Tibial artery (tissue), 4 donors: ENCODE measurements at regions not wholly inside any gene's neighbourhood (a gene's known extent, or its start where the extent isn't known, plus 50 kb on each side); places are given as distances from the start of the nearest gene placed in this dataset.
"Not testable (repeated sequence)": the region's sequence is repeated elsewhere in the genome, so short reads cannot be mapped to it uniquely, and the experiment has no call there.

ENCODE experiments used
- DNase-seq, 2 donors: peaks; one replicate each; pipeline ENCODE4 v3.0.0-alpha.2; 2019
- H3K27ac ChIP-seq, 2 donors: fragments of 200-600 bp; sonication (generic) in 1 of 2; 1 replicate in 1 of 2; 2 replicates in 1 of 2; pipeline ENCODE4 v1.5.1; 2018 to 2019; ENCODE audit warnings: mild to moderate bottlenecking in 1 of 2
- H3K27me3 ChIP-seq, 2 donors: fragments of 200-600 bp; sonication (generic) in 1 of 2; one replicate each; pipeline versions ENCODE4 v1.5.1 to v1.6.0; 2016 to 2019
- H3K36me3 ChIP-seq, 3 donors: fragments of 200-600 bp; sonication (generic) in 2 of 3; one replicate each; pipeline ENCODE4 v1.5.1; 2016 to 2019; ENCODE audit warnings: mild to moderate bottlenecking in 2 of 3
- H3K4me1 ChIP-seq, 4 donors: fragments of 200-600 bp; sonication (generic) in 2 of 4; 1 replicate in 3 of 4; 2 replicates in 1 of 4; pipeline ENCODE4 v1.5.1; 2016 to 2019
- H3K4me3 ChIP-seq, 2 donors: fragments of 200-600 bp; sonication (generic) in 1 of 2; 1 replicate in 1 of 2; 2 replicates in 1 of 2; pipeline ENCODE4 v1.5.1; 2018 to 2019; ENCODE audit warnings: mild to moderate bottlenecking in 2 of 2
- H3K9me3 ChIP-seq, 3 donors: fragments of 200-600 bp; sonication (generic) in 1 of 3; one replicate each; pipeline ENCODE4 v1.5.1; 2016 to 2019
- CTCF ChIP-seq, 2 experiments: fragments of 200-600 bp in 1 of 2; fragments of 450-650 bp in 1 of 2; IDR thresholded peaks; one replicate each; pipeline ENCODE4 v1.5.1; 2017 to 2019; ENCODE audit warnings: antibody characterized with exemption in 2 of 2, mild to moderate bottlenecking in 1 of 2, moderate library complexity in 1 of 2
- intact Hi-C: fragments of 100-400 bp; cut with DNase I; formaldehyde crosslinking; loops from one replicate; pipeline ENCODE4 v1.15.0; 2023; ENCODE audit warnings: low total_unique reads

- intact Hi-C loops, result no loop called here
- no peak for DNase-seq
- Histone ChIP-seq H3K9me3 (no peaks in the 10 kb centered on the region), H3K4me1 (no peaks in the 10 kb centered on the region), H3K36me3 (no peaks in the 10 kb centered on the region), H3K4me3 (no peak overlapping the region), H3K27me3 (no peaks in the 10 kb centered on the region), H3K27ac (no peak overlapping the region)
- TF ChIP-seq CTCF (IDR thresholded peaks at IDR 0.05), result no peak
Observed at GRCh38 chr3:153410517-153410916, 248.5 kb downstream of the RAP2B start.

- intact Hi-C loops, result no loop called here
- no peak for TF ChIP-seq CTCF (IDR thresholded peaks at IDR 0.05)
- H3K27ac ChIP-seq, result no peak overlapping the region
- peaks cover 2 to 20% (median 15%) of the 10 kb centered on the region in 3 donors for H3K9me3 ChIP-seq
- DNase-seq, result no peak
- no peaks in the 10 kb centered on the region for H3K4me1 ChIP-seq
- H3K36me3 ChIP-seq, result no peaks in the 10 kb centered on the region
- no peaks in the 10 kb centered on the region for H3K27me3 ChIP-seq
- H3K4me3 ChIP-seq, result no peak overlapping the region
Observed at GRCh38 chr3:153414982-153415381, 253.0 kb downstream of the RAP2B start.

GRCh38 chr3:153422314-153422713 lies 260.3 kb downstream of the RAP2B start:
- H3K9me3 ChIP-seq, result peaks cover 2 to 47% (median 42%) of the 10 kb centered on the region in 3 donors
- intact Hi-C loops, result no loop called here
- TF ChIP-seq CTCF (IDR thresholded peaks at IDR 0.05), result no peak
- no peaks in the 10 kb centered on the region for H3K27me3 ChIP-seq
- H3K36me3 ChIP-seq, result no peaks in the 10 kb centered on the region
- H3K27ac ChIP-seq, result no peak overlapping the region
- H3K4me1 ChIP-seq, result no peaks in the 10 kb centered on the region
- no peak for DNase-seq
- H3K4me3 ChIP-seq, result no peak overlapping the region

GRCh38 chr3:153423820-153424219 lies 261.8 kb downstream of the RAP2B start:
- H3K36me3 ChIP-seq, H3K4me1 ChIP-seq, H3K27me3 ChIP-seq, DNase-seq, H3K4me3 ChIP-seq, H3K27ac ChIP-seq, intact Hi-C loops: not testable (repeated sequence)
- peaks cover 2 to 38% (median 36%) of the 10 kb centered on the region in 3 donors for H3K9me3 ChIP-seq

GRCh38 chr3:153426344-153426743 lies 264.3 kb downstream of the RAP2B start:
- Histone ChIP-seq H3K36me3 (no peaks in the 10 kb centered on the region), H3K4me1 (peaks cover 0 to 8% (median 0%) of the 10 kb centered on the region in 4 donors), H3K9me3 (peaks cover 0 to 18% (median 13%) of the 10 kb centered on the region in 3 donors), H3K27ac (no peak overlapping the region), H3K4me3 (no peak overlapping the region), H3K27me3 (no peaks in the 10 kb centered on the region)
- no peak for TF ChIP-seq CTCF (IDR thresholded peaks at IDR 0.05)
- no peak for DNase-seq
- intact Hi-C loops, result no loop called here

- H3K4me1 ChIP-seq, result peaks cover 0 to 8% (median 0%) of the 10 kb centered on the region in 4 donors
- H3K4me3 ChIP-seq, result no peak overlapping the region
- TF ChIP-seq CTCF (IDR thresholded peaks at IDR 0.05), result no peak
- no peaks in the 10 kb centered on the region for H3K27me3 ChIP-seq
- intact Hi-C loops, result no loop called here
- no peak overlapping the region for H3K27ac ChIP-seq
- DNase-seq, result no peak
- H3K36me3 ChIP-seq, result no peaks in the 10 kb centered on the region
- peaks cover 0 to 15% (median 8%) of the 10 kb centered on the region in 3 donors for H3K9me3 ChIP-seq
Observed at GRCh38 chr3:153426803-153427202, 264.8 kb downstream of the RAP2B start.
